GM12878 (cell line): ENCODE measurements at regions not wholly inside any gene's neighbourhood (a gene's known extent, or its start where the extent isn't known, plus 50 kb on each side); places are given as distances from the start of the nearest gene placed in this dataset.

Experiments used
- ATAC-seq: fragments of 200-7000 bp; cut with Tn5 transposase; 3 replicates; pipeline ENCODE4 v1.9.1; 2020; ENCODE audit warnings: mild to moderate bottlenecking, moderate library complexity
- BruUV-seq: library from RNA; stranded (reverse); fragments of 400-500 nt; replicated peaks from 2 replicates; lab custom pipeline; 2021; lab: Mats Ljungman, UMichigan
- CTCF ChIA-PET: fragments of 300-600 bp; sonication (Branson Sonifier 250); formaldehyde crosslinking; extraction: SDS; loops from one replicate; lab custom pipeline; 2021; ENCODE audit warnings: inconsistent platforms; lab: Yijun Ruan, JAX
- POLR2A ChIA-PET: fragments of 350-600 bp; formaldehyde crosslinking; extraction: SDS; loops from one replicate; lab custom pipeline; 2021; ENCODE audit warnings: inconsistent platforms; lab: Charles Lee
- RAD21 ChIA-PET: fragments of 300-600 bp; sonication (Branson Sonifier 250); formaldehyde crosslinking; loops from one replicate; lab custom pipeline; 2023; ENCODE audit warnings: antibody characterized with exemption; ENCODE audit not compliant: unreplicated experiment; lab: Charles Lee
- SMC1A ChIA-PET: fragments of 300-600 bp; sonication (Branson Sonifier 250); formaldehyde crosslinking; loops from one replicate; lab custom pipeline; 2023; ENCODE audit not compliant: unreplicated experiment, uncharacterized antibody; lab: Charles Lee
- DNase-seq: peaks from one replicate; pipeline ENCODE4 v3.0.0-alpha.2; 2011; ENCODE audit warnings: low read depth, low spot score
- FAIRE-seq: peaks from 3 replicates; lab custom pipeline; 2011; peaks lifted over from hg19 to GRCh38; lab: Jason Lieb, UNC
- H2AFZ ChIP-seq: 2 replicates; pipeline ENCODE4 v1.6.0; 2011; ENCODE audit warnings: low read depth, low read length, control low read depth; ENCODE audit not compliant: control insufficient read depth
- H3K27ac ChIP-seq: 2 replicates; pipeline ENCODE4 v1.5.1; 2011; ENCODE audit warnings: control low read depth; ENCODE audit not compliant: control insufficient read depth, insufficient read depth
- H3K27me3 ChIP-seq, 2 experiments: replicated peaks in 1 of 2; 2 replicates each; pipeline versions ENCODE4 v1.6.0 to v1.6.1; 2011; ENCODE audit warnings: low read length in 1 of 2; ENCODE audit not compliant: control insufficient read depth in 2 of 2, insufficient read depth in 2 of 2
- H3K36me3 ChIP-seq, 2 experiments: 2 replicates each; pipeline ENCODE4 v1.5.1; 2011; ENCODE audit warnings: low read length in 1 of 2; ENCODE audit not compliant: control insufficient read depth in 2 of 2, insufficient read depth in 2 of 2
- H3K4me1 ChIP-seq: 2 replicates; pipeline ENCODE4 v1.6.1; 2011; ENCODE audit warnings: mild to moderate bottlenecking, low read length, moderate library complexity, mixed read lengths; ENCODE audit not compliant: control insufficient read depth, insufficient read depth
- H3K4me2 ChIP-seq: 2 replicates; pipeline ENCODE4 v1.6.0; 2011; ENCODE audit warnings: control low read depth; ENCODE audit not compliant: control insufficient read depth, insufficient read depth
- H3K4me3 ChIP-seq: fragments of 200-600 bp; sonication (generic); 2 replicates; pipeline ENCODE4 v1.5.1; 2016
- H3K79me2 ChIP-seq: 2 replicates; pipeline ENCODE4 v1.6.0; 2011; ENCODE audit warnings: low read length; ENCODE audit not compliant: control insufficient read depth, insufficient read depth
- H3K9ac ChIP-seq: 2 replicates; pipeline ENCODE4 v1.8.0; 2011; ENCODE audit warnings: low read length, control low read depth, mixed read lengths; ENCODE audit not compliant: control insufficient read depth, insufficient read depth
- H3K9me3 ChIP-seq: replicated peaks from 3 replicates; pipeline ENCODE4 v1.5.1; 2011; ENCODE audit warnings: mild to moderate bottlenecking, low read length; ENCODE audit not compliant: control insufficient read depth, insufficient read depth
- H4K20me1 ChIP-seq: 2 replicates; pipeline ENCODE4 v1.6.0; 2011; ENCODE audit not compliant: control insufficient read depth, insufficient read depth
- BACH1 ChIP-seq: fragments of 450-650 bp; IDR thresholded peaks from 2 replicates; pipeline ENCODE4 v1.6.1; 2017; ENCODE audit warnings: mild to moderate bottlenecking, borderline replicate concordance
- BMI1 ChIP-seq: fragments of 450-650 bp; IDR thresholded peaks from 2 replicates; pipeline ENCODE4 v1.6.1; 2016; ENCODE audit warnings: mild to moderate bottlenecking, moderate library complexity, borderline replicate concordance
- CBX3 ChIP-seq: fragments of 200-600 bp; sonication (generic); IDR thresholded peaks from 2 replicates; pipeline ENCODE4 v1.6.1; 2016; ENCODE audit warnings: low read depth, borderline replicate concordance
- CBX5 ChIP-seq: sonication (generic); IDR thresholded peaks from 2 replicates; pipeline ENCODE4 v1.6.1; 2016; ENCODE audit warnings: low read depth, moderate library complexity, mild to moderate bottlenecking, inconsistent platforms
- CREM ChIP-seq: IDR thresholded peaks from 2 replicates; pipeline ENCODE4 v1.6.1; 2014; ENCODE audit warnings: antibody characterized with exemption, low read depth
- EP300 ChIP-seq, 2 experiments: fragments of 150-350 bp in 1 of 2; IDR thresholded peaks; 2 replicates each; pipeline ENCODE4 v1.6.1; 2011 to 2012; ENCODE audit warnings: low read depth in 2 of 2, low read length in 2 of 2, borderline replicate concordance in 1 of 2, improper control_type of control experiment in 1 of 2, inconsistent platforms in 1 of 2; ENCODE audit not compliant: control insufficient read depth in 1 of 2
- ESRRA ChIP-seq: IDR thresholded peaks from 2 replicates; pipeline ENCODE4 v1.6.1; 2012; ENCODE audit warnings: mild to moderate bottlenecking, low read length, improper control_type of control experiment
- FOXM1 ChIP-seq: IDR thresholded peaks from 2 replicates; pipeline ENCODE4 v1.6.1; 2012; ENCODE audit warnings: low read depth, mild to moderate bottlenecking, inconsistent platforms, low read length, moderate library complexity
- JUND ChIP-seq: IDR thresholded peaks from 2 replicates; pipeline ENCODE4 v1.6.1; 2012; ENCODE audit warnings: low read depth, mild to moderate bottlenecking, low read length, improper control_type of control experiment, moderate library complexity
- MTA2 ChIP-seq: fragments of 450-650 bp; IDR thresholded peaks from 2 replicates; pipeline ENCODE4 v1.6.1; 2016; ENCODE audit warnings: low read depth, mild to moderate bottlenecking, moderate library complexity
- NFIC ChIP-seq: IDR thresholded peaks from 2 replicates; pipeline ENCODE4 v1.6.1; 2012; ENCODE audit warnings: low read depth, mild to moderate bottlenecking, inconsistent platforms, low read length, moderate library complexity
- NFXL1 ChIP-seq: fragments of 450-650 bp; IDR thresholded peaks from 2 replicates; pipeline ENCODE4 v1.6.1; 2017; ENCODE audit warnings: antibody characterized with exemption, mild to moderate bottlenecking, borderline replicate concordance
- NRF1 ChIP-seq: conservative IDR thresholded peaks from 2 replicates; pipeline ENCODE4 v1.6.1; 2011; ENCODE audit warnings: mild to moderate bottlenecking, low read depth, low read length, improper control_type of control experiment
- PAX5 ChIP-seq: IDR thresholded peaks from 2 replicates; pipeline ENCODE4 v1.6.1; 2011; ENCODE audit warnings: low read depth, low read length, borderline replicate concordance
- POU2F2 ChIP-seq: IDR thresholded peaks from 3 replicates; pipeline ENCODE4 v1.6.1; 2011; ENCODE audit warnings: low read depth, mild to moderate bottlenecking, low read length, borderline replicate concordance
- REST ChIP-seq: IDR thresholded peaks from 2 replicates; pipeline ENCODE4 v1.6.1; 2012; ENCODE audit warnings: mild to moderate bottlenecking, low read depth, low read length
- RFX5 ChIP-seq: IDR thresholded peaks from 2 replicates; pipeline ENCODE4 v1.6.1; 2011; ENCODE audit warnings: low read depth, low read length, improper control_type of control experiment
- SIX5 ChIP-seq: IDR thresholded peaks from 2 replicates; pipeline ENCODE4 v1.6.1; 2011; ENCODE audit warnings: mild to moderate bottlenecking, low read depth, low read length, moderate library complexity; ENCODE audit not compliant: severe bottlenecking
- TARDBP ChIP-seq: IDR thresholded peaks from 2 replicates; pipeline ENCODE4 v1.6.1; 2016; ENCODE audit warnings: borderline replicate concordance
- TCF7 ChIP-seq: IDR thresholded peaks from 2 replicates; pipeline ENCODE4 v1.6.1; 2014; ENCODE audit warnings: antibody characterized with exemption, borderline replicate concordance
- YBX1 ChIP-seq: fragments of 450-650 bp; IDR thresholded peaks from 2 replicates; pipeline ENCODE4 v1.6.1; 2016; ENCODE audit warnings: antibody characterized with exemption
- YY1 ChIP-seq: IDR thresholded peaks from 2 replicates; pipeline ENCODE4 v1.6.1; 2011; ENCODE audit warnings: low read depth, mild to moderate bottlenecking, low read length
- WGBS: methylation state at CpG from one replicate; pipeline ENCODE4 v1.1.6; 2016; ENCODE audit warnings: low lambda C conversion rate; ENCODE audit not compliant: insufficient replicate concordance, insufficient coverage; ENCODE audit errors: missing lambda C conversion rate; 5-methylcytosine and 5-hydroxymethylcytosine counted together
- in situ Hi-C: fragments of 300-500 bp; cut with MboI; formaldehyde crosslinking; loops from 9 replicates; pipeline ENCODE4 v1.14.3; 2018; ENCODE audit warnings: mixed read lengths
- intact Hi-C: fragments of 100-400 bp; cut with micrococcal nuclease; formaldehyde crosslinking; loops from one replicate; pipeline ENCODE4 v1.14.2; 2022; ENCODE audit not compliant: unreplicated experiment

GRCh38 chr2:173760553-173760952, 204.6 kb downstream of the SP3 start:
- ChIA-PET RAD21 (no interaction called here), CTCF (no interaction called here)

GRCh38 chr2:173761603-173762119, 203.5 kb downstream of the SP3 start:
- no peaks in the 10 kb centered on the region for H3K27me3 ChIP-seq
- BruUV-seq = no TSS peak
- POLR2A ChIA-PET = no interaction called here
- FAIRE-seq (no peak), ATAC-seq (no peak), DNase-seq (no peak)
- H3K4me1 ChIP-seq = no peaks in the 10 kb centered on the region
- H3K36me3 ChIP-seq = no peaks in the 10 kb centered on the region
- no peaks in the 10 kb centered on the region for H3K79me2 ChIP-seq
- WGBS = 61% methylated on average over 8 of the region's 8 CpGs
- no peak overlapping the region for H3K4me2 ChIP-seq
- H3K9ac ChIP-seq = no peak overlapping the region
- CTCF ChIA-PET = no interaction called here
- no peak overlapping the region for H3K27ac ChIP-seq
- in situ Hi-C loops = no loop called here
- no peak overlapping the region for H2AFZ ChIP-seq
- H4K20me1 ChIP-seq = no peaks in the 10 kb centered on the region
- SMC1A ChIA-PET = interaction anchor here (0.7 kb wide), 1 partner anchor 1675 kb away, joined by 3 read pairs; no protein-coding TSS in a partner anchor
- H3K9me3 ChIP-seq = no peaks in the 10 kb centered on the region
- RAD21 ChIA-PET = no interaction called here
- H3K4me3 ChIP-seq = no peak overlapping the region
- intact Hi-C loops = no loop called here
- TF ChIP-seq NFIC (no peak), YBX1 (no peak), REST (no peak), SIX5 (no peak), YY1 (no peak), PAX5 (no peak), POU2F2 (no peak), ESRRA (no peak), NRF1 (no peak)

More at GRCh38 chr2:173760553-173760952, 204.6 kb downstream of the SP3 start:
- WGBS = 69% methylated on average over 3 of the region's 3 CpGs
- Histone ChIP-seq H3K36me3 (no peaks in the 10 kb centered on the region), H3K4me2 (no peak overlapping the region), H3K4me3 (no peak overlapping the region), H3K4me1 (no peaks in the 10 kb centered on the region), H3K9me3 (no peaks in the 10 kb centered on the region), H3K27me3 (no peaks in the 10 kb centered on the region), H3K79me2 (no peaks in the 10 kb centered on the region), H3K27ac (no peak overlapping the region), H3K9ac (no peak overlapping the region), H4K20me1 (no peaks in the 10 kb centered on the region), H2AFZ (no peak overlapping the region)
- ATAC-seq (no peak), DNase-seq (no peak), FAIRE-seq (no peak)
- TF ChIP-seq TARDBP = no peak
- TF ChIP-seq CBX3 = no peak
- no peak for TF ChIP-seq EP300 (IDR thresholded peaks at IDR 0.05; ENCODE audit: borderline replicate concordance in 1 of 2, control insufficient read depth in 1 of 2, low read depth in 2 of 2, low read length in 2 of 2)
- TF ChIP-seq TCF7 = no peak
- no peak for TF ChIP-seq MTA2
- TF ChIP-seq BACH1 = no peak
- no peak for TF ChIP-seq JUND
- no peak for TF ChIP-seq FOXM1
- no peak for TF ChIP-seq BMI1
- no peak for TF ChIP-seq CREM
- TF ChIP-seq NFXL1 = no peak
- TF ChIP-seq RFX5 = no peak
- TF ChIP-seq CBX5 = no peak
- in situ Hi-C loops (no loop called here), intact Hi-C loops (no loop called here)
- ChIA-PET SMC1A (interaction anchor here (0.6 kb wide), 1 partner anchor 67 kb away, joined by 3 read pairs; no protein-coding TSS in a partner anchor), POLR2A (no interaction called here)
- no TSS peak for BruUV-seq
